Right lobe of liver (tissue), 6 donors: ENCODE measurements at regions not wholly inside any gene's neighbourhood (a gene's known extent, or its start where the extent isn't known, plus 50 kb on each side); places are given as distances from the start of the nearest gene placed in this dataset.

Experiments
- ATAC-seq, 4 donors: fragments of 200-7000 bp; cut with Tn5 transposase; one replicate each; pipeline ENCODE4 v1.9.1; 2020; ENCODE audit warnings: mild to moderate bottlenecking in 4 of 4, moderate library complexity in 4 of 4
- DNase-seq, 3 donors: peaks; one replicate each; pipeline ENCODE4 v3.0.0-alpha.2; 2020
- H3K27ac ChIP-seq, 3 donors: fragments of 200-600 bp; one replicate each; pipeline ENCODE4 v1.8.0; 2022
- H3K27me3 ChIP-seq, 2 donors: fragments of 200-600 bp; one replicate each; pipeline ENCODE4 v1.8.0; 2022
- H3K36me3 ChIP-seq, 4 donors: fragments of 200-600 bp; sonication (generic) in 1 of 4; one replicate each; pipeline versions ENCODE4 v1.5.1 to v1.8.0; 2017 to 2022; ENCODE audit warnings: control low read depth in 1 of 4
- H3K4me1 ChIP-seq, 4 donors: fragments of 200-600 bp; sonication (generic) in 1 of 4; one replicate each; pipeline versions ENCODE4 v1.5.1 to v1.8.0; 2017 to 2022; ENCODE audit warnings: control low read depth in 1 of 4
- H3K4me3 ChIP-seq, 3 donors: fragments of 200-600 bp; one replicate each; pipeline ENCODE4 v1.8.0; 2022
- H3K9me3 ChIP-seq, 4 donors: fragments of 200-600 bp; sonication (generic) in 1 of 4; one replicate each; pipeline versions ENCODE4 v1.5.1 to v1.8.0; 2017 to 2022; ENCODE audit warnings: control low read depth in 1 of 4
- CTCF ChIP-seq, 4 donors: fragments of 200-600 bp in 3 of 4; fragments of 450-650 bp in 1 of 4; IDR thresholded peaks; one replicate each; pipeline versions ENCODE4 v1.5.1 to v1.8.0; 2016 to 2022; ENCODE audit warnings: antibody characterized with exemption in 4 of 4, mild to moderate bottlenecking in 2 of 4
- POLR2A ChIP-seq: fragments of 450-650 bp; IDR thresholded peaks from one replicate; pipeline ENCODE4 v1.6.1; 2017; ENCODE audit warnings: antibody characterized with exemption, mild to moderate bottlenecking
- WGBS: methylation state at CpG from one replicate; pipeline ENCODE4 v1.1.6; 2018; ENCODE audit warnings: low coverage, low lambda C conversion rate; ENCODE audit not compliant: insufficient coverage; ENCODE audit errors: missing lambda C conversion rate; 5-methylcytosine and 5-hydroxymethylcytosine counted together
- intact Hi-C, 2 donors: fragments of 100-400 bp; cut with DNase I; formaldehyde crosslinking; loops; one replicate each; pipeline versions ENCODE4 v1.11.2 to v1.14.1; 2022
- donor health status: DM: no; HTN: yes; CAD: no.
- donor health status: DM: no; HTN: no; CAD: no.
- donor health status: DM: no; HTN: no; CAD: no.
- donor health status: DM: no; HTN: yes; CAD: no.
- donor health status: DM: no; HTN: yes; CAD: no.

- 50% methylated on average over 1 of the region's 13 CpGs for WGBS
These were observed 95.1 kb downstream of the METRNL start for GRCh38 chr17:83174362-83175118.

GRCh38 chr17:83175119-83175821 lies 95.9 kb downstream of the METRNL start:
- H3K4me3 ChIP-seq: no peak overlapping the region
- H3K9me3 ChIP-seq: no peaks in the 10 kb centered on the region
- 83% methylated on average over 3 of the region's 16 CpGs for WGBS
- peaks cover 0 to 7% (median 0%) of the 10 kb centered on the region in 4 donors for H3K4me1 ChIP-seq
- DNase-seq: peak in 2 of 3 donors; percentile 35 to 38
- no peak for TF ChIP-seq POLR2A
- TF ChIP-seq CTCF (IDR thresholded peaks at IDR 0.05): no peak
- no peaks in the 10 kb centered on the region for H3K36me3 ChIP-seq
- intact Hi-C loops: no loop called here
- no peak for ATAC-seq
- no peak overlapping the region for H3K27ac ChIP-seq
- H3K27me3 ChIP-seq: no peaks in the 10 kb centered on the region

More at GRCh38 chr17:83174362-83175118, 95.1 kb downstream of the METRNL start:
- H3K4me3 ChIP-seq: no peak overlapping the region
- no peaks in the 10 kb centered on the region for H3K36me3 ChIP-seq
- ATAC-seq (peak; percentile 51 to 89 (median 76)), DNase-seq (peak in 2 of 3 donors; percentile 40 to 54)
- TF ChIP-seq CTCF (IDR thresholded peaks at IDR 0.05) (no peak), POLR2A (no peak)
- peaks cover 0 to 7% (median 0%) of the 10 kb centered on the region in 4 donors for H3K4me1 ChIP-seq
- H3K27ac ChIP-seq: no peak overlapping the region
- no peaks in the 10 kb centered on the region for H3K9me3 ChIP-seq
- no peaks in the 10 kb centered on the region for H3K27me3 ChIP-seq
- intact Hi-C loops: no loop called here

GRCh38 chr17:83175822-83176622 lies 96.6 kb downstream of the METRNL start:
- peaks cover 0 to 7% (median 0%) of the 10 kb centered on the region in 4 donors for H3K4me1 ChIP-seq
- 85% methylated on average over 6 of the region's 15 CpGs for WGBS
- intact Hi-C loops: no loop called here
- DNase-seq: peak in 2 of 3 donors; percentile 35 to 46
- no peak for TF ChIP-seq POLR2A
- TF ChIP-seq CTCF (IDR thresholded peaks at IDR 0.05): no peak
- ATAC-seq: no peak
- no peaks in the 10 kb centered on the region for H3K36me3 ChIP-seq
- no peak overlapping the region for H3K27ac ChIP-seq
- no peaks in the 10 kb centered on the region for H3K27me3 ChIP-seq
- no peaks in the 10 kb centered on the region for H3K9me3 ChIP-seq
- no peak overlapping the region for H3K4me3 ChIP-seq

- Histone ChIP-seq H3K4me3 (no peak overlapping the region), H3K27ac (no peak overlapping the region), H3K36me3 (no peaks in the 10 kb centered on the region), H3K4me1 (peaks cover 0 to 7% (median 0%) of the 10 kb centered on the region in 4 donors), H3K9me3 (no peaks in the 10 kb centered on the region), H3K27me3 (no peaks in the 10 kb centered on the region)
- intact Hi-C loops: no loop called here
- TF ChIP-seq POLR2A (no peak), CTCF (IDR thresholded peaks at IDR 0.05) (no peak)
- ATAC-seq (no peak), DNase-seq (peak; percentile 12 to 46 (median 28))
- 94% methylated on average over 6 of the region's 22 CpGs for WGBS
These were observed 97.5 kb downstream of the METRNL start for GRCh38 chr17:83176623-83177583.
